SK-N-MC (cell line): ENCODE measurements at regions not wholly inside any gene's neighbourhood (a gene's known extent, or its start where the extent isn't known, plus 50 kb on each side); places are given as distances from the start of the nearest gene placed in this dataset.

ENCODE experiments used
- EZH2 ChIP-seq: fragments of 200-600 bp; sonication (generic); IDR thresholded peaks from one replicate; pipeline ENCODE4 v1.6.1; 2017; ENCODE audit warnings: antibody characterized with exemption
- FOXP2 ChIP-seq: optimal IDR thresholded peaks from 2 replicates; pipeline ENCODE3; 2011; ENCODE audit warnings: mild to moderate bottlenecking, moderate library complexity; ENCODE audit not compliant: insufficient read depth; ENCODE audit errors: extremely low read length, control extremely low read depth
- POLR2AphosphoS5 ChIP-seq: IDR thresholded peaks from 2 replicates; pipeline ENCODE4 v1.6.1; 2012; ENCODE audit warnings: mild to moderate bottlenecking, low read depth, low read length, borderline replicate concordance

DNA sequence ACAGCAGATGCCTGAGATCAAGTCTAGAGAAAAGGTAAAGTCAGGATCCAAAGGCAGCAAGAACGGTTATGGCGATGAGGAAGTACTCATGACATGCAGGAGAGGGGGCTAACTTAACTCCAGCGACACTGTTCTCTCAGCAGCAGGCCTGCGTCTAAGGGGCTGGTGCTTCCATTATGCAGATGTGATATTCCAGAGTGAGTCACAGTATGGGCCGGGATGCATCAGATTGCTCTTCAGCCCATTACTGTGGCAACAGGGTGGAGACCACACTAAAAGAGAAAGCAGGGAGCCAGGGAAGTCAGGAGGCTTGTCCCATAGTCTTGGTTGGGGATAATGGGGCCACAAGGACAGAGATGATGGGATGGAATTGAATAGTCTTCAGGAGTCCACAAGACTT is 151.8 kb upstream of the NTF3 start:
- TF ChIP-seq EZH2 (no peak), POLR2AphosphoS5 (no peak), FOXP2 (no peak)
